ENCODE measurements at regions not wholly inside any gene's neighbourhood (a gene's known extent, or its start where the extent isn't known, plus 50 kb on each side); places are given as distances from the start of the nearest gene placed in this dataset.

DNA sequence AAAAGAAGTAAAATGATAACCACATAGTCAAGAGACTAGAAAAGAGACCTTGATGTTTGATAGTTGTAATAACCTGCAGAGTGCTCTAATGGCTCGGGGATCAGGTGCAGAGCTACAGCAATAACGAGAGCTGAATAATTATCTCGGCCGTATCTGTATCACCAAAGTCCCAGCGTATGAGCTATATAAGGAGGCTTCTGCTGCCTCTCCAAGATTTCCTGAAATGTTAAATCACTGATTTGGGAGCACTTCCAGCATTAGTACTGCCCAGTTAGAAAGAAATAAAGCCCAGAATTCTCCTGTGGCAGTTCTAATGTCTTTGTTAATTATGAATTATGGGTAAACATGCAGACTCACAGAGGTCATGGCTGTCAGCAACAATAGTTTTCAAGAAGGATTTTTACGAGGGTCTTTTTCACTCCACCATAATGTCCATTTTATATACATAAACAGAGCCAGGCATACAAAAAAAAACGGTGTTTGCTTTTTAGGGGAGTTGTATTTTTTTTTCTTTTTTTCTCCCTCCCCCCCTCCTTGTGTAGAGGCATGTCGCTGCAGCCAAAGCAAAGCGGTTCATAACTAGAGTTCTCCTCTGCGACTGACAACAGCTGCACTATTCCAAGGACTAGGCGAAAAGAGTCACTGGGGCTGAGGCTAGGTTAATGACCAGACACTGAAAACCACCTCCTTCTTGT, 168.3 kb upstream of the VRK2 start:
- TF ChIP-seq POLR2AphosphoS5 (IDR thresholded peaks at IDR 0.05; ENCODE audit: borderline replicate concordance, low read depth, low read length) = no peak
- TF ChIP-seq EZH2 (IDR thresholded peaks at IDR 0.05) = no peak
- no peak for TF ChIP-seq FOXP2 (optimal IDR thresholded peaks at IDR 0.05; ENCODE audit: control extremely low read depth, extremely low read length, insufficient read depth)
